Activated effector memory CD4-positive, alpha-beta T cell treated with anti-CD3 and anti-CD28 coated beads, Interleukin-2, amount 50 U/mL, for 16 hours (primary cell): ENCODE measurements at regions not wholly inside any gene's neighbourhood (a gene's known extent, or its start where the extent isn't known, plus 50 kb on each side); places are given as distances from the start of the nearest gene placed in this dataset.
"Not testable (repeated sequence)": the region's sequence is repeated elsewhere in the genome, so short reads cannot be mapped to it uniquely, and the experiment has no call there.

Experiments
- DNase-seq: peaks from one replicate; pipeline ENCODE4 v3.0.0-alpha.2; 2020

- no peak for DNase-seq
Measured at GRCh38 chrX:14347523-14347922, 181.8 kb upstream of the GLRA2 start.

DNA sequence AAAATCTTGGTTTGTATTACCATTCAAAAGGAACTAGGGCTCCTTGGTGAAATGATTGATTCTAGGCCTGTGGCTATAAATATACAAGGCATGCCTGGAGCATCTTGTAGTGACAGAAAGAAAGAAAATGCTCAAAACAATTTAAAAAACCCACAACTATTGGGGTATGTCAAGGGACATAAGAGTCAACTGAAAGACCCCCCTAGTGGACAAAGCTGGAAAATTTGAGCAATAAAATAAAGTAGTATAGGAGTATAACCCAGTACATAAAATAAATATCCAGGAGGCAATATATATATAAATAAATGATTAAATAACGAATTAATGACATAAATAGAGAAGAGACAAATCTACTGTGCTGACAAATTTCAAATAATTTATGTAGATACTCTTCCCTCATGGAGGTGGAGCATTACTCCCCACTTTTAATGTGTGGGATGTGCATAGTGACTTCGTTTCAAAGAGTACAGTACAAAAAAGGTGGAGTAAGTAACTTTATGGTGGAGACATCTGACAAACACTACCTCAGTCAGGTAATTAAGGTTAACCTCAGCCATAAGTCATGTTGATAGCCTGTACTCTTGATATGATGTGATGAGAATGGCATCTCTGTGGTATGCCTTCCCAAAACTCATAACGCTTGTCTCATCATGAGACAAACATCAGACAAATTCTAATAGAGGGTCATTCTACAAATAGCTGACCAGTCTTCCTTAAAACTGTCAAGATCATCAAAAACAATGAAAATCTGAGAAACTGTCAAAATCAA is 185.0 kb upstream of the GLRA2 start:
- DNase-seq, result no peak

DNA sequence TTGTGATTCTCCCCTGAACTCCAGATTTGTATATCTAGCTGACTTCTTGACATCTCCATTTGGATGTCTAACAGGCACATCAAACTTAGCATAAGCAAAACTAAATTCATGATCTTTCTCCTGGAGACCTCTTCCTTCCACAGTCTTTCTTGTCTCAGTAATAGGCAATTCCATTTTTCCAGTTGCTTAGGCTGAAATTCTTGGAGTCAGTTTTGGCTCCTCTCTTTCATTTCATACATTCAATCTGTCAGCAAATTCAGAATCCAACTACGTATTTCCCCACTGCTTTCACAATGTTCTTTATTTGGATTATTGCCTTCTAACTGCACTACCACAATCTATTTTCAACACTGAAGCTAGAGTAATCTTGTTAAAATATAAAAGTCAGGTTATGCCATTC is 219.9 kb upstream of the GLRA2 start:
- DNase-seq, result no peak

- not testable (repeated sequence) for DNase-seq
Measured at GRCh38 chrX:14308976-14309375, 220.4 kb upstream of the GLRA2 start.

- no peak for DNase-seq
Measured at GRCh38 chrX:14303891-14304290, 225.4 kb upstream of the GLRA2 start.

DNA sequence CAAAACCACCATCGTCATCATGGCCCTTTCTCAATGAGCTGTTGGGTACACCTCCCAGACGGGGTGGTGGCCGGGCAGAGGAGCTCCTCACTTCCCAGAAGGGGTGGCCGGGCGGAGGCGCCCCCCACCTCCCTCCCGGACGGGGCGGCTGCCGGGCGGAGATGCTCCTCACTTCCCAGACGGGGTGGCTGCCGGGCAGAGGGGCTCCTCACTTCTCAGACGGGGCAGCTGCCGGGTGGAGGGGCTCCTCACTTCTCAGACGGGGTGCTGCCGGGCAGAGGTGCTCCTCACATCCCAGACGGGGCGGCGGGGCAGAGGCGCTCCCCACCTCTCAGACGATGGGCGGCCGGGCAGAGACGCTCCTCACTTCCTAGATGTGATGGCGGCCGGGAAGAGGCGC is 226.8 kb upstream of the GLRA2 start:
- not testable (repeated sequence) for DNase-seq

GRCh38 chrX:14300376-14300775 is 229.0 kb upstream of the GLRA2 start:
- DNase-seq, result no peak

DNA sequence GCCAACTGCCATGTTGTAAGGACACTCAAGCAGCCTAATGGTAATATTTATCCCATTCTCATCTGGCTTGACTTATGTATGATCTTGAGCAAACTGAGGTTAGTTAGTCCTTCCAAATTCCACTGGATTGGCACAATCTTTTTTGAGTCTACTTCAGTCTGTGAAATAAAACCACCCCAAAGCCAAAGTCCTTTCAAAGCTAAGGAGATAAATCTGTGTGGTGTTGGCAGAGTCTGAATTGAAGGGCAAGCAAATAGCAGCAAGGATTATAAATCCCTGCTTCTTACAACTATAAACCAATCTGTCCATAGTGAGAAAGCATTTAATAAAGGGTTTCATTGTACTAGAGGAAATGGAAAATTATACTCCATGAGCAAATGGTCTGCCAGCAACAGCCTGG is 233.9 kb upstream of the GLRA2 start:
- DNase-seq, result no peak

- DNase-seq, result no peak
Measured at GRCh38 chrX:14291666-14292500, 237.5 kb upstream of the GLRA2 start.

- no peak for DNase-seq
Measured at GRCh38 chrX:14290335-14290734, 239.0 kb upstream of the GLRA2 start.

GRCh38 chrX:14274691-14275090 is 245.0 kb upstream of the GEMIN8 start:
- DNase-seq, result no peak

- no peak for DNase-seq
Measured at GRCh38 chrX:14267216-14267615, 237.5 kb upstream of the GEMIN8 start.

DNA sequence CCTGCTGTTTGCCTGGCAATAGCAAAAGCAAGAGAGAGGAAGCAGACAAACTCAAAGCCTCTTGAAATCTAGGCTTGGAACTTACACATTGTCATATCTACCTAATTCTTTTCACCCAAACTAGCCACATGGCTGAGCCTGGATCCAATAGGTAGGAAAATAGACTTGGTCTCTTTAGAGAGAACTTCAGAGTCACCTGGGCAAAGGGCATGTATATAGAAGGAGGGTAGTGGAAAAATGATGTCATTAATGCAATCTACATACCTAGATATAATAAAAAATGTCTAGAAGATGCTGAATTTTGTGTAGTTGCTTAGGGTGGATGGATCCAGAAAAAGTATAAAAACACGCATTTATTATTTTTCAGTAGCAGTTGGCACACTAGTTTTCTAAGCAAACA is 237.0 kb upstream of the GEMIN8 start:
- no peak for DNase-seq

DNA sequence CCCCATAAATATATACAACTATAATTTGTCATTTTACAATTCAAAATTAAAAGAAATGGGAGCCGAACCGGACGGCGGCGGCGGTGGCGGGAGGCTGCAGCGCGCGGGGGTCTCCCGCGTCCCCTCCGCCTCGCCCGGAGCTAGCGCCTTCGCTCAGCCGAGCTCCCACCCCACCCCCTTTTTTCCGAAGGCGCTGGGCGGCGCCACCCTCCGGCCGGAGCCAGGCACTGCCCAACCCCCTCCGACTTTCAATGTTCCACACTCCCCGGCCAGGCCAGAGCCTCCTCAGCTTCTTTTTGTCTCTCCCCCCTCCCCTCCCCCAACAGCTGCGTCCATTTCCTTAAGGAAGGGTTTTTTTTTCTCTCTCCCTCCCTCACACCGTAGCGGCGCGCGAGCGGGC is 214.1 kb upstream of the GEMIN8 start:
- no peak for DNase-seq

DNA sequence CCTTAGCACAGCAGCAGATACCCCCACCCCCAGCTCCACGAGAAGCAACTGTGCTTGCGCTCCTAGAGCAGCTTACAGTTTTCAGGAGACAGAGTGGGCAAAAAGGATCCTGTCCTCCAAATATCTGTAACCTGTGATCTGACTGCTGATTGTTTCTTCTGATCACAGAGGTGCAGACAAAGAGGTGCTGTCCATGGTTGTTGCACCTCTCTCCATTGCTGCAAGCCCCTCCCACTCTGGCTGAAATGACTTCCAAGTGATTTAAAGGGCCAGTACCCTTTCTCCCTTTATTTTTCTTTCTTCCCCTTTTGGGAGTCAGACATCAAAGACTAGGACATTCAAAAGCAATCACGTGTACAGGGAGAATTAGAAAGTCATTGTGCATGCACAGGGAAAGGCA is 205.3 kb upstream of the GEMIN8 start:
- no peak for DNase-seq

- no peak for DNase-seq
Measured at GRCh38 chrX:14232688-14233087, 203.0 kb upstream of the GEMIN8 start.

- no peak for DNase-seq
Measured at GRCh38 chrX:14228611-14229010, 198.9 kb upstream of the GEMIN8 start.

DNA sequence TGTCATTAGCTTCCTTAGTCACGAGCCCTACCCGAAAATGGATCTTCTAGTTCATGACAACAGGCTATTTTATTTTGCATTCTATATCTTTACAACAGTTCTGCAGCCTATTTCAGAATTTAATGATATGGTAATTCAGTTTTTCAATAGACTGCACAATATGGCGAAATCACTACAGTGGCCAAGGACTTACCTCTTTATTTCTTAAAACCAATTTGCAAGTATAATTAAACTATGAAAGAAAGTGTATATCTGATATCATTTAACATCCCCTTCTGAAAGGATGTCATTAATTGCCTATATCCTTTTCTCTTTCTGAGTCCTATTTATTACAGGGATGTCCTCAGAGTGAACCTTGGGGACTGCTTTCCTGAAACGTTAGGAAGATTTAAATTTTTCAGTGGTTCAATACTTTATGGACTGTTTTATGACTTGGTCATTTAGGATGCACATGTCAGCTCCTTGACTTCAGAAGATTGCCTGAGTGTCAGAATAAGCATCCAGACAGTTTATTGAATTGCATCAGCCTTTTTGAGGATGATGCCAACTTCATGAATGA is 190.8 kb upstream of the GEMIN8 start:
- DNase-seq, result no peak

DNA sequence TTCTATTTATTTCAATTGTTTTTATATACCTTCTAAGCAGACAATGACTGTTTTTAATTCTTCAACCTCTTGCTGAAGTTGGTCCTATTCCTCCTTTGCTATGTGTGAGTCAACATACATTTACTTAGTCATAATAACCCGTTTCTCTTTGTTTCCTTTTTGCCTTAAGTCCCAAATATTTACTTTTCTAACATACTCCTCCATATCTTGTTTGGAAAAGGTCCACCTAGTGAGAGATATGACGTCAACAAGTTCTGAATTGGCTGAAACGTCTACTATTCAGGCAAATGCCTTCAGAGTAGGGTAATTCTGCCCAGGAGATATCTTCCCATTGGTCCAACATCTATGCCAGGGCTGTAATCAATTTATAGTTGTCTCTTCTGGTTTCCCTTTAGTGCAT is 179.3 kb upstream of the GEMIN8 start:
- DNase-seq, result no peak

DNA sequence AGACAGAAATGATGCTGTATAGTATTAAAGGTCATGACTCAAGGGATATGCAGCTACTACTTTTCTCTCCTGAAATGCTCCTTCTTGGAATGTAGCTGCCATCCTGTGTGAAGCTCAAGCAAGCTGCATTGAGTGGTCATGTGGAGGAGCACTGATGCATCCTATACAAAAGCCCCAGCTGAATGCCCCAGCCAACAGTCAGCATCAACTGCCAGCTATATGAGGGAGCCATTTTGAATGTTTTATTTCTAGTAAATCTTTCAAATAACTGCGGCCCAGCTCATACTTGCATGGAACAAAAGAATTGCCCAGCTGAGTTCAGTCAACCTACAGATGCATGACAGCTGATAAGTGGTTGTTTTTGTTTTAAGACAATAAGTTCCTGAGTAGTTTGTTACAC is 165.0 kb upstream of the GEMIN8 start:
- no peak for DNase-seq

DNA sequence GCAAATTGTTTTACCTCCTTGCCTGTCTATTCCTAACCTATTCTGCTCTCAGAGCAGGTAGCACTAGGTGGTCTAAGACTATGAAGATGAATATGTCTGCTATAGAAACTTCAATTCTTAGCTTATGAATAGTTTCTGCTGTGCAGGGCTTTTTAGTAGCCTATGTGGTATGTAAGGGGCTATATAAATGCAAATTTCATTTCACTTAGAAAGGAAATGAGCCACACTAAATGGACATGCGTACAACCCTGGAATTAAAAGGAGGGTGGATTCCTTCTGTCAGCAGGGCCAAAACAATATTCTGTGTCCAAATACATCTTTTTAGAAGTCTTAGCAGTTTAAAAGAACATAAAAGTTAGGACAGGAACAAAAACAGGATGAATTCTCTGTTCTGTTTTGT is 163.9 kb upstream of the GEMIN8 start:
- no peak for DNase-seq

GRCh38 chrX:14173873-14174272 is 144.2 kb upstream of the GEMIN8 start:
- DNase-seq, result no peak

GRCh38 chrX:14164828-14165227 is 135.1 kb upstream of the GEMIN8 start:
- DNase-seq, result no peak

DNA sequence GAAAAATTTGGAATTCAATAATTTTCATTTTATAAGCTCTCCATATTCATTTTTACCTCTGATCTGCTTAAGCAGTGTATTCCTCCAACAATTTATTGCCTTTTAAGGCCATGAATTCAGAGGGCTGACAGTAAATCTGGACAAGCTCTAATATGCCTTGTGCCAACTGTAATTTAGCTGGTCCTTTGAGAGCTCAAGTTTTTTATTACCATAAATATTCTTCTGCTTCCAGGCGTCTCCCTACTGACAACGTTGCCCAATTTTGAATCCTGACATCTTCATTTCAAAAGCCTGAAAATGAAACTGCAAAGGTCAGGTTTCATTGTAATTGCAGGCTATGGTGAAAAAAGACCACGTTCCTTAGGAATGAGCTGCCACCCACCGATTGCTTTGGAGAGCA is 95.8 kb upstream of the GEMIN8 start:
- no peak for DNase-seq
